Right lobe of liver (tissue), 4 donors: ENCODE measurements at regions not wholly inside any gene's neighbourhood (a gene's known extent, or its start where the extent isn't known, plus 50 kb on each side); places are given as distances from the start of the nearest gene placed in this dataset.

Experiments
- POLR2A ChIP-seq: fragments of 450-650 bp; IDR thresholded peaks from one replicate; pipeline ENCODE4 v1.6.1; 2017; ENCODE audit warnings: antibody characterized with exemption, mild to moderate bottlenecking
- TF ChIP-seq, protein P1 (sequence below), 4 donors: fragments of 200-600 bp in 3 of 4; fragments of 450-650 bp in 1 of 4; IDR thresholded peaks; one replicate each; pipeline versions ENCODE4 v1.5.1 to v1.8.0; 2016 to 2022; ENCODE audit warnings: antibody characterized with exemption in 4 of 4, mild to moderate bottlenecking in 2 of 4
- donor health status: DM: no; HTN: no; CAD: no.
- donor health status: DM: no; HTN: no; CAD: no.
- donor health status: DM: no; HTN: yes; CAD: no.

DNA sequence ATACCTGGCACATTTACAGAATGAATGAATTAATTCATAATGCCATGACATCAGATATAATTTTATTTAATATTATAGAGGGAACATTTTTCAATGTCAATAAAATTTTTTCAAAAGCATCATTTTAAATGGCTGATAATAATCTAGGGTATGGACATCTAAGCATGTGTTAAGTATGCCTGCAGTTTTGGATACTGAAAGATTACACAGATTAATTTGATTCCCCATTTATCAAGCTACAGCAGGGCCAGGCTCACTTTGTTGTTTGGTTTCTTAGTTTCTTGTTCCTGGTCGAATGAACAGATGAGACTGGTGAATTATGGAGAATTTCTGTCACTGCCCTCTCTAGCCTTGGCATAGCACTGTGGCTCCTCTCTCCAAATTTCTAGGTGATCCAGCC lies 72.4 kb upstream of the E2F8 start:
- TF ChIP-seq, protein P1, sequence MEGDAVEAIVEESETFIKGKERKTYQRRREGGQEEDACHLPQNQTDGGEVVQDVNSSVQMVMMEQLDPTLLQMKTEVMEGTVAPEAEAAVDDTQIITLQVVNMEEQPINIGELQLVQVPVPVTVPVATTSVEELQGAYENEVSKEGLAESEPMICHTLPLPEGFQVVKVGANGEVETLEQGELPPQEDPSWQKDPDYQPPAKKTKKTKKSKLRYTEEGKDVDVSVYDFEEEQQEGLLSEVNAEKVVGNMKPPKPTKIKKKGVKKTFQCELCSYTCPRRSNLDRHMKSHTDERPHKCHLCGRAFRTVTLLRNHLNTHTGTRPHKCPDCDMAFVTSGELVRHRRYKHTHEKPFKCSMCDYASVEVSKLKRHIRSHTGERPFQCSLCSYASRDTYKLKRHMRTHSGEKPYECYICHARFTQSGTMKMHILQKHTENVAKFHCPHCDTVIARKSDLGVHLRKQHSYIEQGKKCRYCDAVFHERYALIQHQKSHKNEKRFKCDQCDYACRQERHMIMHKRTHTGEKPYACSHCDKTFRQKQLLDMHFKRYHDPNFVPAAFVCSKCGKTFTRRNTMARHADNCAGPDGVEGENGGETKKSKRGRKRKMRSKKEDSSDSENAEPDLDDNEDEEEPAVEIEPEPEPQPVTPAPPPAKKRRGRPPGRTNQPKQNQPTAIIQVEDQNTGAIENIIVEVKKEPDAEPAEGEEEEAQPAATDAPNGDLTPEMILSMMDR (IDR thresholded peaks at IDR 0.05), result no peak
- TF ChIP-seq POLR2A, result no peak
